Activated B cell treated with CpG ODN at 0.5 μM for 24 hours (primary cell): ENCODE measurements at regions not wholly inside any gene's neighbourhood (a gene's known extent, or its start where the extent isn't known, plus 50 kb on each side); places are given as distances from the start of the nearest gene placed in this dataset.

Source experiments
- ATAC-seq: fragments of 200-7000 bp; cut with Tn5 transposase; one replicate; pipeline ENCODE4 v1.10.0; 2021; ENCODE audit warnings: low read depth, mild to moderate bottlenecking, moderate library complexity
- CTCF ChIA-PET: fragments of 350-600 bp; sonication (Branson Sonifier 250); formaldehyde crosslinking; loops from one replicate; lab custom pipeline; 2021; ENCODE audit warnings: antibody characterized with exemption; lab: Charles Lee
- POLR2A ChIA-PET: fragments of 350-600 bp; sonication (Branson Sonifier 250); formaldehyde crosslinking; loops from one replicate; lab custom pipeline; 2021; ENCODE audit warnings: antibody characterized with exemption; lab: Charles Lee
- DNase-seq: peaks from one replicate; pipeline ENCODE4 v3.0.0; 2022
- H3K27ac Mint-ChIP-seq: one replicate; pipeline ENCODE4 v1.8.0; 2020; ENCODE audit warnings: mixed read lengths
- H3K27me3 Mint-ChIP-seq: one replicate; pipeline ENCODE4 v1.8.0; 2021; ENCODE audit warnings: mixed read lengths
- H3K36me3 Mint-ChIP-seq: one replicate; pipeline ENCODE4 v1.8.0; 2021; ENCODE audit warnings: low read depth, mixed read lengths
- H3K4me1 Mint-ChIP-seq: one replicate; pipeline ENCODE4 v1.8.0; 2021; ENCODE audit warnings: mixed read lengths
- H3K4me3 Mint-ChIP-seq: one replicate; pipeline ENCODE4 v1.8.0; 2020; ENCODE audit warnings: mild to moderate bottlenecking, mixed read lengths
- H3K9me3 Mint-ChIP-seq: one replicate; pipeline ENCODE4 v1.8.0; 2020; ENCODE audit warnings: mixed read lengths
- intact Hi-C: fragments of 100-400 bp; cut with micrococcal nuclease; formaldehyde crosslinking; loops from one replicate; pipeline ENCODE4 v1.15.1; 2024
- TF ChIP-seq, protein P1 (sequence below): fragments of 200-600 bp; IDR thresholded peaks from one replicate; pipeline ENCODE4 v1.8.0; 2022; ENCODE audit warnings: antibody characterized with exemption, mild to moderate bottlenecking

- TF ChIP-seq, protein P1, sequence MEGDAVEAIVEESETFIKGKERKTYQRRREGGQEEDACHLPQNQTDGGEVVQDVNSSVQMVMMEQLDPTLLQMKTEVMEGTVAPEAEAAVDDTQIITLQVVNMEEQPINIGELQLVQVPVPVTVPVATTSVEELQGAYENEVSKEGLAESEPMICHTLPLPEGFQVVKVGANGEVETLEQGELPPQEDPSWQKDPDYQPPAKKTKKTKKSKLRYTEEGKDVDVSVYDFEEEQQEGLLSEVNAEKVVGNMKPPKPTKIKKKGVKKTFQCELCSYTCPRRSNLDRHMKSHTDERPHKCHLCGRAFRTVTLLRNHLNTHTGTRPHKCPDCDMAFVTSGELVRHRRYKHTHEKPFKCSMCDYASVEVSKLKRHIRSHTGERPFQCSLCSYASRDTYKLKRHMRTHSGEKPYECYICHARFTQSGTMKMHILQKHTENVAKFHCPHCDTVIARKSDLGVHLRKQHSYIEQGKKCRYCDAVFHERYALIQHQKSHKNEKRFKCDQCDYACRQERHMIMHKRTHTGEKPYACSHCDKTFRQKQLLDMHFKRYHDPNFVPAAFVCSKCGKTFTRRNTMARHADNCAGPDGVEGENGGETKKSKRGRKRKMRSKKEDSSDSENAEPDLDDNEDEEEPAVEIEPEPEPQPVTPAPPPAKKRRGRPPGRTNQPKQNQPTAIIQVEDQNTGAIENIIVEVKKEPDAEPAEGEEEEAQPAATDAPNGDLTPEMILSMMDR = no peak
- no peaks in the 10 kb centered on the region for H3K36me3 Mint-ChIP-seq
- no peaks in the 10 kb centered on the region for H3K4me1 Mint-ChIP-seq
- intact Hi-C loops = loop anchor here (10.0 kb wide), 1 partner anchor 396 kb away; no protein-coding TSS in a partner anchor
- peaks cover 3% of the 10 kb centered on the region for H3K27me3 Mint-ChIP-seq
- H3K9me3 Mint-ChIP-seq = no peaks in the 10 kb centered on the region
- DNase-seq (no peak), ATAC-seq (no peak)
- H3K4me3 Mint-ChIP-seq = no peak overlapping the region
- ChIA-PET POLR2A (no interaction called here), CTCF (no interaction called here)
- no peak overlapping the region for H3K27ac Mint-ChIP-seq
Measured at GRCh38 chr10:91690412-91690811, 57.5 kb upstream of the PPP1R3C start.

GRCh38 chr10:91689731-91690168, 56.9 kb upstream of the PPP1R3C start:
- Mint-ChIP-seq H3K27ac (no peak overlapping the region), H3K4me3 (no peak overlapping the region), H3K36me3 (no peaks in the 10 kb centered on the region), H3K4me1 (no peaks in the 10 kb centered on the region), H3K9me3 (no peaks in the 10 kb centered on the region), H3K27me3 (peaks cover 3% of the 10 kb centered on the region)
- TF ChIP-seq, protein P1 = no peak
- intact Hi-C loops = loop anchor here (10.0 kb wide), 1 partner anchor 395 kb away; no protein-coding TSS in a partner anchor
- ChIA-PET POLR2A (no interaction called here), CTCF (no interaction called here)
- DNase-seq (no peak), ATAC-seq (no peak)

GRCh38 chr10:91684841-91685240, 52.0 kb upstream of the PPP1R3C start:
- TF ChIP-seq, protein P1 = no peak
- no peak overlapping the region for H3K27ac Mint-ChIP-seq
- CTCF ChIA-PET = interaction anchor here (1.7 kb wide), 1 partner anchor 9 kb away, joined by 3 read pairs; no protein-coding TSS in a partner anchor
- H3K36me3 Mint-ChIP-seq = no peaks in the 10 kb centered on the region
- no peaks in the 10 kb centered on the region for H3K4me1 Mint-ChIP-seq
- H3K4me3 Mint-ChIP-seq = no peak overlapping the region
- peaks cover 5% of the 10 kb centered on the region for H3K27me3 Mint-ChIP-seq
- POLR2A ChIA-PET = no interaction called here
- ATAC-seq (no peak), DNase-seq (no peak)
- intact Hi-C loops = no loop called here
- H3K9me3 Mint-ChIP-seq = no peaks in the 10 kb centered on the region

GRCh38 chr10:91683975-91684374, 51.1 kb upstream of the PPP1R3C start:
- ATAC-seq (no peak), DNase-seq (no peak)
- CTCF ChIA-PET = no interaction called here
- H3K4me1 Mint-ChIP-seq = no peaks in the 10 kb centered on the region
- POLR2A ChIA-PET = no interaction called here
- H3K27ac Mint-ChIP-seq = no peak overlapping the region
- TF ChIP-seq, protein P1 = no peak
- no peaks in the 10 kb centered on the region for H3K9me3 Mint-ChIP-seq
- H3K4me3 Mint-ChIP-seq = no peak overlapping the region
- intact Hi-C loops = no loop called here
- peaks cover 5% of the 10 kb centered on the region for H3K27me3 Mint-ChIP-seq
- no peaks in the 10 kb centered on the region for H3K36me3 Mint-ChIP-seq

GRCh38 chr10:91682912-91683311, 50.0 kb upstream of the PPP1R3C start:
- H3K27ac Mint-ChIP-seq = no peak overlapping the region
- POLR2A ChIA-PET = no interaction called here
- TF ChIP-seq, protein P1 = no peak
- intact Hi-C loops = no loop called here
- CTCF ChIA-PET = no interaction called here
- no peak overlapping the region for H3K4me3 Mint-ChIP-seq
- no peak for DNase-seq
- peaks cover 5% of the 10 kb centered on the region for H3K27me3 Mint-ChIP-seq
- no peaks in the 10 kb centered on the region for H3K4me1 Mint-ChIP-seq
- H3K9me3 Mint-ChIP-seq = no peaks in the 10 kb centered on the region
- H3K36me3 Mint-ChIP-seq = no peaks in the 10 kb centered on the region
- no peak for ATAC-seq
